Upper lobe of right lung (tissue), 1 donor: ENCODE measurements at regions not wholly inside any gene's neighbourhood (a gene's known extent, or its start where the extent isn't known, plus 50 kb on each side); places are given as distances from the start of the nearest gene placed in this dataset.

ENCODE experiments used
- ATAC-seq: fragments of 200-7000 bp; cut with Tn5 transposase; one replicate; pipeline ENCODE4 v1.9.1; 2020; ENCODE audit warnings: mild to moderate bottlenecking, moderate library complexity
- DNase-seq: peaks from one replicate; pipeline ENCODE4 v3.0.0-alpha.2; 2020
- H3K27ac ChIP-seq: fragments of 200-600 bp; one replicate; pipeline ENCODE4 v1.8.0; 2022
- H3K27me3 ChIP-seq: fragments of 200-600 bp; one replicate; pipeline ENCODE4 v1.8.0; 2022; ENCODE audit warnings: mild to moderate bottlenecking
- H3K36me3 ChIP-seq: fragments of 200-600 bp; one replicate; pipeline ENCODE4 v1.8.0; 2022
- H3K4me1 ChIP-seq: fragments of 200-600 bp; one replicate; pipeline ENCODE4 v1.8.0; 2022
- H3K4me3 ChIP-seq: fragments of 200-600 bp; one replicate; pipeline ENCODE4 v1.8.0; 2022; ENCODE audit warnings: mild to moderate bottlenecking
- H3K9me3 ChIP-seq: fragments of 200-600 bp; one replicate; pipeline ENCODE4 v1.8.0; 2022
- intact Hi-C: fragments of 100-400 bp; cut with DNase I; formaldehyde crosslinking; loops from one replicate; pipeline ENCODE4 v1.11.0; 2022
- TF ChIP-seq, protein P1 (sequence below): fragments of 200-600 bp; IDR thresholded peaks from one replicate; pipeline ENCODE4 v1.8.0; 2022; ENCODE audit warnings: antibody characterized with exemption
- donor health status: DM: no; HTN: yes; CAD: no; lungs with severe emphysema.

GRCh38 chr4:66568431-66568830 is 898.1 kb upstream of the EPHA5 start:
- TF ChIP-seq, protein P1, sequence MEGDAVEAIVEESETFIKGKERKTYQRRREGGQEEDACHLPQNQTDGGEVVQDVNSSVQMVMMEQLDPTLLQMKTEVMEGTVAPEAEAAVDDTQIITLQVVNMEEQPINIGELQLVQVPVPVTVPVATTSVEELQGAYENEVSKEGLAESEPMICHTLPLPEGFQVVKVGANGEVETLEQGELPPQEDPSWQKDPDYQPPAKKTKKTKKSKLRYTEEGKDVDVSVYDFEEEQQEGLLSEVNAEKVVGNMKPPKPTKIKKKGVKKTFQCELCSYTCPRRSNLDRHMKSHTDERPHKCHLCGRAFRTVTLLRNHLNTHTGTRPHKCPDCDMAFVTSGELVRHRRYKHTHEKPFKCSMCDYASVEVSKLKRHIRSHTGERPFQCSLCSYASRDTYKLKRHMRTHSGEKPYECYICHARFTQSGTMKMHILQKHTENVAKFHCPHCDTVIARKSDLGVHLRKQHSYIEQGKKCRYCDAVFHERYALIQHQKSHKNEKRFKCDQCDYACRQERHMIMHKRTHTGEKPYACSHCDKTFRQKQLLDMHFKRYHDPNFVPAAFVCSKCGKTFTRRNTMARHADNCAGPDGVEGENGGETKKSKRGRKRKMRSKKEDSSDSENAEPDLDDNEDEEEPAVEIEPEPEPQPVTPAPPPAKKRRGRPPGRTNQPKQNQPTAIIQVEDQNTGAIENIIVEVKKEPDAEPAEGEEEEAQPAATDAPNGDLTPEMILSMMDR, result no peak
- Histone ChIP-seq H3K27ac (no peak overlapping the region), H3K9me3 (no peaks in the 10 kb centered on the region), H3K4me1 (no peaks in the 10 kb centered on the region), H3K27me3 (no peaks in the 10 kb centered on the region), H3K36me3 (no peaks in the 10 kb centered on the region), H3K4me3 (no peak overlapping the region)
- DNase-seq (no peak), ATAC-seq (no peak)
- intact Hi-C loops, result no loop called here

DNA sequence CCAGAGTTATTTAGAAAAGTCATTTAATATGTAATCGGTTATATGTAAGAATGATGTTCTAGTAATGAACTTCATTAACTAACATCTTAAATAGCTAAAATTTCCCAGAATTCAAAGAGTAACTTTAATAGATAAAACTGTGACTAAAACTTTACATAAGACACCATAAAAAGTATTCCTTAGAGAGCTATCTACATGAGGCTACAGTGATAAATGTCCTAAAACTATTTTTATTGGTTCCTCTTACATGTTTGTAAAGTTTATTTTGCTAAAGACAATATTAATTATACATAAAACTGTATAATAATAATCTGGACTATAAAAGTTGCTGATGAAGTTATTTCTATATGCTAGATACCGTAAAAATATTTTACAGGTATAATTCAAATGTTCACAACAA is 897.7 kb upstream of the EPHA5 start:
- H3K9me3 ChIP-seq, result no peaks in the 10 kb centered on the region
- H3K4me3 ChIP-seq, result no peak overlapping the region
- TF ChIP-seq, protein P1, result no peak
- intact Hi-C loops, result no loop called here
- H3K27ac ChIP-seq, result no peak overlapping the region
- H3K36me3 ChIP-seq, result no peaks in the 10 kb centered on the region
- ATAC-seq, result no peak
- no peak for DNase-seq
- no peaks in the 10 kb centered on the region for H3K27me3 ChIP-seq
- H3K4me1 ChIP-seq, result no peaks in the 10 kb centered on the region

GRCh38 chr4:66567551-66567950 is 897.3 kb upstream of the EPHA5 start:
- H3K4me3 ChIP-seq, result no peak overlapping the region
- H3K27ac ChIP-seq, result no peak overlapping the region
- TF ChIP-seq, protein P1, result no peak
- intact Hi-C loops, result no loop called here
- DNase-seq, result no peak
- H3K36me3 ChIP-seq, result no peaks in the 10 kb centered on the region
- no peaks in the 10 kb centered on the region for H3K9me3 ChIP-seq
- ATAC-seq, result no peak
- no peaks in the 10 kb centered on the region for H3K4me1 ChIP-seq
- H3K27me3 ChIP-seq, result no peaks in the 10 kb centered on the region

DNA sequence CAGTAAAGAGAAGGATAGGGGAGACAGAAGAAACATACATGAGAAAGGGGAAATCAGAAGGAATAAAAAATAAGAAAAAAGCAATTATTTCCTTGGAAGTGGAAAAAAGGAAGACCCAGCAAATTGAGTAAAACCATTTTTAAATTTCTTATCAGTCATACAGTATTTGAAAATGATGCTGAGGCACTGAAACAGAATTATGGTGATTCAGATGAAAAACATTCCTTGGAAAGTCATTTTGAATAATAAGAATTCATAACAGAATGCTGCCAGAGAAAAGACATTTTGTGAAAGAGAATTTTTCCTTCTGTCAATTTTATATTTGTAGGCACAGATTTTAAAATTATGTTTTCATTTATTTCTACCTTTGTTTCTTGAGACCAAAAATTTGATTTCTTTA is 895.5 kb upstream of the EPHA5 start:
- Histone ChIP-seq H3K4me1 (no peaks in the 10 kb centered on the region), H3K36me3 (no peaks in the 10 kb centered on the region), H3K9me3 (no peaks in the 10 kb centered on the region), H3K27me3 (no peaks in the 10 kb centered on the region), H3K4me3 (no peak overlapping the region), H3K27ac (no peak overlapping the region)
- DNase-seq, result no peak
- ATAC-seq, result no peak
- intact Hi-C loops, result no loop called here
- TF ChIP-seq, protein P1, result no peak

DNA sequence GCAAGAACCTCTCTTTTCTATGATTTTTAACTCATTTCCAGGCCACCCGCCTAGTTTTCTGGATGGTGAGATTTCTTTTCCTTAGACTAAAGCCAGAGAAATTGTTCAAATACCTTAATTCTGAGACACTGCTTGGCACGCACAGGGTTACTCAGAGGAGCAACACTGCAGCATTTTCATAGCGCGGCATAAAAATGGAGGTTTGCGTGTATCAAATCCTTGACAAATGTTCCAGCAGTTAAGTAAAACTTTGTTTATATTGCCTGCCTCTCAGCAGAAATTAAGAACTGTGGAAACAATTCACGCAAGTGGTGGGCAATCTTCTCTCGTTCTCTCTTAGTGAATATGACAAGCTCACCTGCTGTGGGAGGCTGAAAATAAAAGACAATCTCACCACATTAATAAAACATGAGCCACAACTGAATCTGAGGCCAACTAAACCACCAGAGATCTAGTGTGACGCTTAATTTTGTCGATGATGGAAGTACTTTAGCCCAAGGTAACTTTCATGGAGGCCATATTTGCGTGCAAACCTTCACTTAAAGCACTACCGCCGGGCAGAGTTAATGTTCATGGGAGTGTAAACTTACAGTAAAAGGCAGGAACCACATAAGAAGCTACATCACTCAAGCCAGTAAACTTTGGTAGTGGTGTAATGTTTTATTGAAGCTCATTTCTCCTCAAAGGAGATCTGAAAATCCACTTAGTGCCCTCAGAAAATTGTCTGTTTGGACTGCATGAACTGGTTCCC is 894.8 kb upstream of the EPHA5 start:
- H3K4me1 ChIP-seq, result no peaks in the 10 kb centered on the region
- no peak overlapping the region for H3K4me3 ChIP-seq
- TF ChIP-seq, protein P1, result no peak
- no peak overlapping the region for H3K27ac ChIP-seq
- no peaks in the 10 kb centered on the region for H3K9me3 ChIP-seq
- DNase-seq, result no peak
- no peaks in the 10 kb centered on the region for H3K36me3 ChIP-seq
- no peak for ATAC-seq
- intact Hi-C loops, result no loop called here
- no peaks in the 10 kb centered on the region for H3K27me3 ChIP-seq
